Loucy (cell line): ENCODE measurements at regions not wholly inside any gene's neighbourhood (a gene's known extent, or its start where the extent isn't known, plus 50 kb on each side); places are given as distances from the start of the nearest gene placed in this dataset.
A peak's percentile ranks its signal among the peaks of the same experiment; 100 is the strongest.

Experiments used
- H2AFZ ChIP-seq: fragments of 200-600 bp; sonication (generic); 2 replicates; pipeline ENCODE4 v1.6.0; 2016; ENCODE audit warnings: antibody characterized with exemption, mild to moderate bottlenecking, low read length, moderate library complexity
- H3F3A ChIP-seq: fragments of 200-600 bp; 2 replicates; pipeline ENCODE4 v1.6.0; 2016; ENCODE audit warnings: antibody characterized with exemption, low read depth, mild to moderate bottlenecking
- H3K27me3 ChIP-seq: fragments of 200-600 bp; sonication (generic); 2 replicates; pipeline ENCODE4 v1.6.1; 2014; ENCODE audit warnings: low read length, mild to moderate bottlenecking; ENCODE audit not compliant: insufficient read depth, poor library complexity, severe bottlenecking
- H3K36me3 ChIP-seq: fragments of 200-600 bp; sonication (generic); 2 replicates; pipeline ENCODE4 v1.6.1; 2016; ENCODE audit warnings: low read length; ENCODE audit not compliant: insufficient read depth
- H3K4me1 ChIP-seq: fragments of 200-600 bp; sonication (generic); 2 replicates; pipeline ENCODE4 v1.5.1; 2014; ENCODE audit warnings: low read length, mild to moderate bottlenecking; ENCODE audit not compliant: insufficient read depth, poor library complexity, severe bottlenecking
- H3K4me2 ChIP-seq: fragments of 200-600 bp; sonication (generic); 2 replicates; pipeline ENCODE4 v1.6.0; 2014; ENCODE audit warnings: antibody characterized with exemption, low read length, low read depth, mild to moderate bottlenecking; ENCODE audit not compliant: poor library complexity, severe bottlenecking
- H3K4me3 ChIP-seq: fragments of 200-600 bp; sonication (generic); 2 replicates; pipeline ENCODE4 v1.5.1; 2014; ENCODE audit warnings: low read length, mild to moderate bottlenecking, mixed read lengths; ENCODE audit not compliant: poor library complexity, severe bottlenecking
- H3K79me2 ChIP-seq: fragments of 200-600 bp; sonication (generic); 2 replicates; pipeline ENCODE4 v1.6.1; 2014; ENCODE audit warnings: low read length; ENCODE audit not compliant: insufficient read depth
- H3K9ac ChIP-seq: fragments of 200-600 bp; sonication (generic); 2 replicates; pipeline ENCODE4 v1.6.0; 2014; ENCODE audit warnings: mild to moderate bottlenecking, low read depth, low read length, moderate library complexity; ENCODE audit not compliant: poor library complexity, severe bottlenecking
- H3K9me2 ChIP-seq: fragments of 200-600 bp; sonication (generic); replicated peaks from 2 replicates; pipeline ENCODE4 v1.6.1; 2016; ENCODE audit warnings: low read depth, low read length, mixed read lengths
- H3K9me3 ChIP-seq: fragments of 200-600 bp; sonication (generic); 2 replicates; pipeline ENCODE4 v1.6.1; 2014; ENCODE audit warnings: mild to moderate bottlenecking, antibody characterized with exemption, low read length, low read depth; ENCODE audit not compliant: insufficient read depth
- H4K20me1 ChIP-seq: fragments of 200-600 bp; sonication (generic); 2 replicates; pipeline ENCODE4 v1.6.0; 2014; ENCODE audit warnings: antibody characterized with exemption, low read length, mild to moderate bottlenecking; ENCODE audit not compliant: insufficient read depth, poor library complexity, severe bottlenecking
- CTCF ChIP-seq: fragments of 200-600 bp; sonication (generic); conservative IDR thresholded peaks from 2 replicates; pipeline ENCODE4 v1.5.1; 2014; ENCODE audit warnings: mild to moderate bottlenecking, antibody characterized with exemption, low read length
- EZH2phosphoT487 ChIP-seq: fragments of 200-600 bp; IDR thresholded peaks from 2 replicates; pipeline ENCODE4 v1.6.1; 2018; ENCODE audit warnings: antibody characterized with exemption, mild to moderate bottlenecking, moderate library complexity, borderline replicate concordance

GRCh38 chr12:92362785-92363184 is 217.1 kb upstream of the BTG1 start:
- H3K4me3 ChIP-seq = peak overlapping the region; percentile 60
- no peaks in the 10 kb centered on the region for H3K36me3 ChIP-seq
- no peak overlapping the region for H3K9ac ChIP-seq
- no peaks in the 10 kb centered on the region for H3K79me2 ChIP-seq
- peaks cover 51% of the 10 kb centered on the region for H3K4me1 ChIP-seq
- H3K4me2 ChIP-seq = peak overlapping the region; percentile 71
- no peaks in the 10 kb centered on the region for H3K9me2 ChIP-seq
- no peaks in the 10 kb centered on the region for H4K20me1 ChIP-seq
- peaks cover 4% of the 10 kb centered on the region; the same call in 1 of the 2 replicates for H3K9me3 ChIP-seq
- no peaks in the 10 kb centered on the region for H3K27me3 ChIP-seq
- TF ChIP-seq CTCF = no peak
- TF ChIP-seq EZH2phosphoT487 = no peak
- 0 out of 2 replicates have a peak overlapping the region, but pooled peaks have one; percentile 50 for H2AFZ ChIP-seq
- peaks cover 13% of the 10 kb centered on the region; the same call in 1 of the 2 replicates for H3F3A ChIP-seq

- Histone ChIP-seq H3K27me3 (no peaks in the 10 kb centered on the region), H3K9me2 (no peaks in the 10 kb centered on the region), H3K79me2 (no peaks in the 10 kb centered on the region), H3K4me1 (peaks cover 58% of the 10 kb centered on the region), H4K20me1 (no peaks in the 10 kb centered on the region), H3K4me2 (peak overlapping the region; percentile 71), H3K4me3 (peak overlapping the region; percentile 60), H3F3A (peaks cover 13% of the 10 kb centered on the region; the same call in 1 of the 2 replicates), H3K36me3 (no peaks in the 10 kb centered on the region), H3K9ac (no peak overlapping the region), H3K9me3 (peaks cover 4% of the 10 kb centered on the region; the same call in 1 of the 2 replicates), H2AFZ (no peak overlapping the region)
- no peak for TF ChIP-seq EZH2phosphoT487
- no peak for TF ChIP-seq CTCF
Observed at GRCh38 chr12:92362126-92362525, 216.5 kb upstream of the BTG1 start.

GRCh38 chr12:92360543-92360942 is 214.9 kb upstream of the BTG1 start:
- Histone ChIP-seq H3K9me2 (no peaks in the 10 kb centered on the region), H3K4me2 (peak overlapping the region; percentile 62), H2AFZ (no peak overlapping the region), H3K9me3 (peaks cover 4% of the 10 kb centered on the region; the same call in 1 of the 2 replicates), H3F3A (peaks cover 13% of the 10 kb centered on the region; the same call in 1 of the 2 replicates), H4K20me1 (no peaks in the 10 kb centered on the region), H3K79me2 (no peaks in the 10 kb centered on the region), H3K36me3 (no peaks in the 10 kb centered on the region), H3K4me1 (peaks cover 73% of the 10 kb centered on the region), H3K4me3 (peak overlapping the region; percentile 24), H3K9ac (no peak overlapping the region), H3K27me3 (no peaks in the 10 kb centered on the region)
- TF ChIP-seq CTCF (no peak), EZH2phosphoT487 (peak; percentile 77)
